Sciatic nerve (tissue), 2 donors: ENCODE measurements at regions not wholly inside any gene's neighbourhood (a gene's known extent, or its start where the extent isn't known, plus 50 kb on each side); places are given as distances from the start of the nearest gene placed in this dataset.

Experiments
- ATAC-seq: fragments of 200-7000 bp; cut with Tn5 transposase; one replicate; pipeline ENCODE4 v1.9.1; 2020; ENCODE audit warnings: mild to moderate bottlenecking, moderate library complexity
- DNase-seq: peaks from one replicate; pipeline ENCODE4 v3.0.0-alpha.2; 2020; ENCODE audit warnings: low spot score
- intact Hi-C: fragments of 100-400 bp; cut with DNase I; formaldehyde crosslinking; loops from one replicate; pipeline ENCODE4 v1.14.2; 2022
- donor health status: DM: no; HTN: no; CAD: no.
- donor health status: DM: no; HTN: no; CAD: no.

- intact Hi-C loops = no loop called here
- no peak for DNase-seq
- ATAC-seq = no peak
These were observed 61.5 kb upstream of the FKBP1C start for GRCh38 chr6:63149730-63150129.

DNA sequence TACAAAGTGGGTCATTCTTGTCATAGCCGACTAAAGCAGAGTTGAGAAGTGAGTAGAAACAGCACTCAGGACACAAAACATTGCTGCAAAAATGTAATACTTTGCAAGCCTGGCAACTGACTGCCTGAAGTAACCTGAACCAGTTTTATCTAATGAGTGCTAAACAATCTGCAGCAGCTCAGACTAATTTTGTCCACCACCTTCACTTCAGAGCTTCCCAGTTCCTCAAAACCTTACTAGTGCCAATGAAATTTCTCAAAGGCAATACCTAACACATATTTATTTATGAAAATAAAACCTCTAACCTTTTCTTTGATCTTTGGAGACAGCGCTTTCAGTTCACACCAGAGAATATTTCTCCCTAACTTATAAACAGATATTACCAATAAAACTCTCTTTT is 56.7 kb upstream of the FKBP1C start:
- intact Hi-C loops = no loop called here
- DNase-seq = no peak

More for the DNA sequence above, 56.7 kb upstream of the FKBP1C start:
- ATAC-seq = no peak
